ENCODE measurements at regions not wholly inside any gene's neighbourhood (a gene's known extent, or its start where the extent isn't known, plus 50 kb on each side); places are given as distances from the start of the nearest gene placed in this dataset.

- TF ChIP-seq CTCF (conservative IDR thresholded peaks at IDR 0.05; ENCODE audit: low read depth) = no peak
- peak overlapping the region; percentile 35 for H3K27ac ChIP-seq
- ChIA-PET POLR2A (ENCODE audit: low non-redundant PET) (no interaction called here), CTCF (no interaction called here)
- DNase-seq (ENCODE audit: low spot score) = peak; percentile 5
Observed at GRCh38 chr7:155972247-155972646, 160.0 kb upstream of the SHH start.

GRCh38 chr7:155971180-155971770 is 159.0 kb upstream of the SHH start:
- ChIA-PET POLR2A (ENCODE audit: low non-redundant PET) (no interaction called here), CTCF (no interaction called here)
- no peak for TF ChIP-seq CTCF (conservative IDR thresholded peaks at IDR 0.05; ENCODE audit: low read depth)
- no peak for DNase-seq (ENCODE audit: low spot score)
- peak overlapping the region; percentile 47 for H3K27ac ChIP-seq

- TF ChIP-seq CTCF (conservative IDR thresholded peaks at IDR 0.05; ENCODE audit: low read depth) = no peak
- CTCF ChIA-PET = no interaction called here
- no peak for DNase-seq (ENCODE audit: low spot score)
- POLR2A ChIA-PET (ENCODE audit: low non-redundant PET) = no interaction called here
- H3K27ac ChIP-seq = no peak overlapping the region
Observed at GRCh38 chr7:155969192-155969929, 157.1 kb upstream of the SHH start.

- no peak overlapping the region for H3K27ac ChIP-seq
- TF ChIP-seq CTCF (conservative IDR thresholded peaks at IDR 0.05; ENCODE audit: low read depth) = no peak
- ChIA-PET CTCF (no interaction called here), POLR2A (ENCODE audit: low non-redundant PET) (no interaction called here)
- DNase-seq (ENCODE audit: low spot score) = peak; percentile 7
Observed at GRCh38 chr7:155965010-155965409, 152.7 kb upstream of the SHH start.

- CTCF ChIA-PET = no interaction called here
- no peak for TF ChIP-seq CTCF (conservative IDR thresholded peaks at IDR 0.05; ENCODE audit: low read depth)
- POLR2A ChIA-PET (ENCODE audit: low non-redundant PET) = no interaction called here
Observed at GRCh38 chr7:155964543-155964942, 152.3 kb upstream of the SHH start.

GRCh38 chr7:155963771-155964195 is 151.5 kb upstream of the SHH start:
- no peak for TF ChIP-seq CTCF (conservative IDR thresholded peaks at IDR 0.05; ENCODE audit: low read depth)
- ChIA-PET CTCF (no interaction called here), POLR2A (ENCODE audit: low non-redundant PET) (no interaction called here)
- DNase-seq (ENCODE audit: low spot score) = no peak
- H3K27ac ChIP-seq = no peak overlapping the region

More at GRCh38 chr7:155964543-155964942, 152.3 kb upstream of the SHH start:
- no peak overlapping the region for H3K27ac ChIP-seq
- no peak for DNase-seq (ENCODE audit: low spot score)

All from RWPE1 (cell line).